VCaP (cell line): ENCODE measurements at regions not wholly inside any gene's neighbourhood (a gene's known extent, or its start where the extent isn't known, plus 50 kb on each side); places are given as distances from the start of the nearest gene placed in this dataset.

Experiments used
- H3K27ac ChIP-seq: fragments of 450-650 bp; 2 replicates; pipeline ENCODE4 v1.5.1; 2017
- TF ChIP-seq, protein P1 (sequence below): fragments of 450-650 bp; conservative IDR thresholded peaks from 2 replicates; pipeline ENCODE4 v1.5.1; 2017; ENCODE audit warnings: mild to moderate bottlenecking, moderate library complexity

GRCh38 chr10:31642281-31642680, 286.4 kb downstream of the ARHGAP12 start:
- H3K27ac ChIP-seq, result no peak overlapping the region
- TF ChIP-seq, protein P1, sequence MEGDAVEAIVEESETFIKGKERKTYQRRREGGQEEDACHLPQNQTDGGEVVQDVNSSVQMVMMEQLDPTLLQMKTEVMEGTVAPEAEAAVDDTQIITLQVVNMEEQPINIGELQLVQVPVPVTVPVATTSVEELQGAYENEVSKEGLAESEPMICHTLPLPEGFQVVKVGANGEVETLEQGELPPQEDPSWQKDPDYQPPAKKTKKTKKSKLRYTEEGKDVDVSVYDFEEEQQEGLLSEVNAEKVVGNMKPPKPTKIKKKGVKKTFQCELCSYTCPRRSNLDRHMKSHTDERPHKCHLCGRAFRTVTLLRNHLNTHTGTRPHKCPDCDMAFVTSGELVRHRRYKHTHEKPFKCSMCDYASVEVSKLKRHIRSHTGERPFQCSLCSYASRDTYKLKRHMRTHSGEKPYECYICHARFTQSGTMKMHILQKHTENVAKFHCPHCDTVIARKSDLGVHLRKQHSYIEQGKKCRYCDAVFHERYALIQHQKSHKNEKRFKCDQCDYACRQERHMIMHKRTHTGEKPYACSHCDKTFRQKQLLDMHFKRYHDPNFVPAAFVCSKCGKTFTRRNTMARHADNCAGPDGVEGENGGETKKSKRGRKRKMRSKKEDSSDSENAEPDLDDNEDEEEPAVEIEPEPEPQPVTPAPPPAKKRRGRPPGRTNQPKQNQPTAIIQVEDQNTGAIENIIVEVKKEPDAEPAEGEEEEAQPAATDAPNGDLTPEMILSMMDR, result no peak

- no peak overlapping the region for H3K27ac ChIP-seq
- TF ChIP-seq, protein P1, result no peak
Measured at GRCh38 chr10:31635415-31636065, 293.1 kb downstream of the ARHGAP12 start.

- TF ChIP-seq, protein P1, result no peak
- no peak overlapping the region for H3K27ac ChIP-seq
Measured at GRCh38 chr10:31635009-31635408, 293.6 kb downstream of the ARHGAP12 start.

DNA sequence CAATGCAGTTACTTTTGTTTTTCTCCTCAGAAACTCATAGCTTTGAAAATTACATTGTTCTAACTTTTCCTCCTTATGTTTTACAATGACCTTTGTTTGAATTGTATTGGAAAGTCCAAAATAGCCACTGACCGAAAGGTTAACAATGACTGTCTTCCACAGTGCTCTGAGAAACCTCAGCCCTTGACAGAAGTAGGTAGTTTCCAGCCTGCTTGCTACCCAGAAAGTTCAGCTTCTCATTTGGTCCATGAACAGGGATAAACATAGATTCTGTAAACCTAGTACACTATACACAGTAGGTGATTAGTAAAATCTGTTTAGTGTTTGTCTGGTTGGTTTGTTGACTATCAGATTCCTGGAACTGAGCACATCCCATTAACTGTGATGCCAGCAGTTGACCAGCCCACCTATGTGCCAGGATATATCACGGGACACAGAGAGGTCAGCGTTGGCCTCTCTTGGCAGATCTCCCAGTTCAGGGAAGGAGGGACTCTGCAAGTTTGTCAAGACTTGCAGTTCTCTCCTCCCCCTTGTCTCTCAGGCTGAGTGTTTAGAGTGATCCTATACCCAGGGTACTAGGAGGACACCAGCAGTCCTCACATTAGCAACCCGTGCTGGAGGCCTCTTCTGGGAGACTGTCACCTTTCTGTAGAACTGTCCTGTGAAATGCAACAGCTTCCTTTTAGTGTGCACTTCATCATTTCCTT, 297.6 kb downstream of the ARHGAP12 start:
- TF ChIP-seq, protein P1, result no peak
- no peak overlapping the region for H3K27ac ChIP-seq

GRCh38 chr10:31625566-31625965, 303.1 kb downstream of the ARHGAP12 start:
- H3K27ac ChIP-seq, result no peak overlapping the region
- TF ChIP-seq, protein P1, result no peak

GRCh38 chr10:31624611-31625010, 304.0 kb downstream of the ARHGAP12 start:
- TF ChIP-seq, protein P1, result no peak
- H3K27ac ChIP-seq, result no peak overlapping the region

- no peak overlapping the region for H3K27ac ChIP-seq
Measured at GRCh38 chr10:31623947-31624346, 304.7 kb downstream of the ARHGAP12 start.

More at GRCh38 chr10:31623947-31624346, 304.7 kb downstream of the ARHGAP12 start:
- TF ChIP-seq, protein P1, result no peak
